GM21717 (cell line): ENCODE measurements at regions not wholly inside any gene's neighbourhood (a gene's known extent, or its start where the extent isn't known, plus 50 kb on each side); places are given as distances from the start of the nearest gene placed in this dataset.
A peak's percentile ranks its signal among the peaks of the same experiment; 100 is the strongest.

Experiments
- ATAC-seq: cut with Tn5 transposase; IDR thresholded peaks from one replicate; pipeline ENCODE4 v1.9.1; 2021; ENCODE audit warnings: mild to moderate bottlenecking, moderate library complexity; ENCODE audit not compliant: unreplicated experiment

DNA sequence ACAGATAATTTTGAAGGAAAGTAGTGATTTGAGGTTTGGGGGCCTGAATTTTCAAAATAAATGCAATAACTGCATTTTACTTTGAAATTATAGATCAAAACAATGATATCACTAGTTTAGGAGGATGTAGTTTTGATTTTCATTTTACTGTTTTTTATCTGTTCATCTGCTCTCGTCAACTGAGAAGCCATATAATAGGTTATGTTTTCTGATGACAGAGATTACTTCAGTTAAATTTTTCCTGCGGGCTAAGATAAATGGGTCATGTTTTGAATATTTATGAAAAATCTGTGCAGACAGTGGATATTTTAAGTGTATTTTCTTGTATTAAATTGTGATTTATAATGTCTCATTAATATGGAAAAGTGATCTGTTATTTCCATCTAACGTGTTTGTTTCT, 573.4 kb downstream of the CPS1 start:
- ATAC-seq = no peak

DNA sequence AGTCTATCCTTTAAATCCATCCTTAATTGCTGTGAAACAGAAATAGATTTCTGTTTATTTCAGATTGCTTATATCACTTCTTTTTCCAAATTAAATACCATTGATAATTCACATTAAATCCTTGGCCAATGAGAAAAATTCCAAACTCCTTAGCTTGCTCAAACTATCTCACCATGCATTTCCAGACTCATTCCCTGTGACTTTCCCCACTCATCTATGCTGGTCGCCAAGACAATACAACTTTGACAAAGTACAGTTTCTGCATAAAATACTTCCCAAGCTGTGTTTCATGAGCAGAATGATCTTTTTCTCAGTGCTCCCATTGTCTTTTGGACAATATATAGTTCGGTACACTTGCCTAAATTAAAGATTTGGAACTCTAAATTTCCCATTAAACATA, 575.6 kb downstream of the CPS1 start:
- ATAC-seq = no peak

DNA sequence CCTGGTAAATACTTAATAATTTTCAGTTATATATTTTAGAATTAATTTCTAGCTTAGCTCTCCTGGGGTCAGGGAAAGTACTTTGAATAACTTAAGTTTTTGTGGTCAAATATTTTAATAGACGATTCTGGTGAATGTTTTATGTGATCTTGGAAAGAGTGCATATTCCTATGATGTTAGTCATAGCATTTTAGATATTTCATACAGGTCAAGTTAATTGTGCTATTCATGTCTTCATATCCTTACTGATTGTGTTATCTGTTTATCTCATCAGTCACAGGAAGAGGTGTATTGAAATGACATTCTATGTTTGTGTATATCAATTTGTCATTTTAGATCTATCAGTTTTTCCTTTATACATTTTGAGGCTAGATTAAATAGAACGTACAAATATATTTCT, 576.2 kb downstream of the CPS1 start:
- no peak for ATAC-seq

DNA sequence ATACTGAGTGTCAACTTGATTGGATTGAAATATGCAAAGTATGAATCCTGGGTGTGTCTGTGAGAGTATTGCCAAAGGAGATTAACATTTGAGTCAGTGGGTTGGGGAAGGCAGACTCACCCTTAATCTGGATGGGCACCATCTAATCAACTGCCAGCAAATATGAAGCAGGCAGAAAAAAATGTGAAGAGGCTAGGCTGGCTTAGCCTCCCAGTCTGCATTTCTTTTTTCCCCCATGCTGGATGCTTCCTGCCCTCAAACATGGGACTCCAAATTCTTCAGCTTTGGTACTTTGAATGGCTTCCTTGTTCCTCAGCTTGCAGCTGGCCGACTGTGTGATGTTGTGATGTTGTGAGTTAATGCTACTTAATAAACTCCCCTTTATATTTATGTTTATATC, 577.4 kb downstream of the CPS1 start:
- no peak for ATAC-seq

DNA sequence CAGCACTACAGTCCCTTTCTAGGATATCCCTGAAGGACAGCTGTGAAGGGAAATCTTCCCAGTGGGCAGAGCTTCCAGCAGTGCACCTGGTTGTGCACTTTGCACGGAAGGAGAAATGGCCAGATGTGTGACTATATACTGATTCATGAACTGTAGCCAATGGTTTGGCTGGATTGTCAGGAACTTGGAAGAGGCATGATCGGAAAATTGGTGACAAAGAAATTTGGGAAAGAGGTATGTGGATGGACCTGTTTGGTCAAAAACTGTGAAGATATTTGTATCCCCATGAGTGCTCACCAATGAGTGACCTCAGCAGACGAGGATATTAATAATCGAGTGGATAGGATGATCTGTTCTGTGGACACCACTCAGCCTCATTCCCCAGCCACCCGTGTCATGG, 582.2 kb downstream of the CPS1 start:
- ATAC-seq = no peak

DNA sequence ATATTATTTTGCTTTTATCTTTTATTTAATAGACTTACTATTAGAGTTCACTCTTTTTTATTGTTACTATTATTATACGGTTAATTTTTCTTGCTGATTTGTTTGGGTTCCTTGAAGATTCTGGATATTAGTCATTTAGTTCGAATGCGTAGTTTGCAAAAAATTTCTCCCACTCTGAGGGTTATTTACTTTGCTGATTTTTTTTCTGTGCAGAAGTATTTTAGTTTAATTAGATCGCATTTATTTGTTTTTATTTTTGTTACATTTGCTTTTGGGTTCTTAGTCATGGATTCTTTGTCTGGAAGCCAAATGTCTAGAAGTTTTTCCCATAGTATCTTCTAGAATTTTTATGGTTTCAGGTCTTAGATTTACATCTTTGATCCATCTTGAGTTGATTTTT, 585.2 kb downstream of the CPS1 start:
- no peak for ATAC-seq

DNA sequence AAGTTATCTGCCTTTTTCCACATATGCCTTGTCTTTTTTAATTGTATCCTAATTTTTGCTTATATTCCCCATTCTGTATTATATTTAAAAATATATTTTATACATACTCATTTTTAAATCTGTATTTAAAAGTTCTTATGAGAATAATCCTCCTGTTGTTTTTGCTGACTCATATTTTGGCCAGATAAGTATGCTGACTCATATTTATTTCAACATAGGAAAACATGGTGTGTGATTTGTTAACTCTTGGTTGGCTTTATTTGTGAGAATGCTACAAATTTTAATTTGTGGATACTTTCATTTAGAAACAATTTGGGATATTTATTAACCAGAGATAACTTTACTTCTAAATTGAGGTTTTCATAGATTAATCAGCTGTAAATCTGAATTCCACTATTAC, 587.7 kb downstream of the CPS1 start:
- ATAC-seq = no peak

DNA sequence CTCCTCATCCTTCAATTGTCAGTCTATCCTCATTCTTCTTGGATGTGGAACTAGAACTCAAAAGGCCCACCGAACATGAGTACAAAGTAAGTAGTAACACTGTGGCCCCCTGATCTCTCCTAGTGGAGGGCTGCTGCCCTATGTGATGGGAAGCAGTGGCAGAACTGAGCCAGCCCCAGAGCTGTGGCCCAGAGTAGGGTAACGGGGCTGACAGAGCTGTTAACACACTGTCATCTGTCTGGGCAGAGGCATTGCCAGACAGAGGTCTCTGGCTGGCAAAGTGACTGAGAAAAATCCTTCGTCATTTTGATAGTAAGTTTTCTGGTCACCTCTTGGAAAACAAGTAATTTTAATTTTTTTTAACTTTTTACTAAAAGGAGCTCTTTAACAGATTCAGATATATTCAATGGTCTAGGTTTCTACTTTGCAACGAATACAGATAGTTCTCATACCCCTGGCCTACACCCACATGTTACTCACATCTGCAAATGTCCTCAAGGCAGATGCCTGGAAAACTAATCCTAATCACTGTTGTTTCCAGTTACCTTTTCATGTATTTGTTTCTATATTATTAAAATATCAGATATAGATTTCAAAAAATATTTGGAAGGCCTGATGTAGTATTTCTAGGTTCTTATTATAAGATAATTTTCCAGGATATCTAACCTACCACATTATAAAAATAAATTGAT, 588.7 kb downstream of the CPS1 start:
- no peak for ATAC-seq

DNA sequence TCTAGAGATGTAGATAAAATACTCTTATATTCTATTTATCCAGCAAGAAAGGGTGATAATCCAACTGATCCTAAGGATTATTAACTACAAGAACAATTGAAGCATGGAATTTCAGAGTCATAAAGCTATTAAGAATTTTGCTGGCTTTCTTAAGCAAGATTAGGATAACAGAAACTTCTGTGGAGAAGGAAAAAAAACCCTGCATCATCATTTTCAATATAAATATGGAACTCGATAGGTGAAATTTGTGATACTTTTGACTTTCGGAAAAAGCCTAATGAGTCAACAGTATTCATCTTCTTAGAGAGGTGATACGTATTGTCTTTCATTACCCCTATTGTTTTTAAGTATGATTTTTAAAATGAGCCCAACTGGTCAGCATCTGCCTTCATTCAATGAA, 593.3 kb downstream of the CPS1 start:
- no peak for ATAC-seq

DNA sequence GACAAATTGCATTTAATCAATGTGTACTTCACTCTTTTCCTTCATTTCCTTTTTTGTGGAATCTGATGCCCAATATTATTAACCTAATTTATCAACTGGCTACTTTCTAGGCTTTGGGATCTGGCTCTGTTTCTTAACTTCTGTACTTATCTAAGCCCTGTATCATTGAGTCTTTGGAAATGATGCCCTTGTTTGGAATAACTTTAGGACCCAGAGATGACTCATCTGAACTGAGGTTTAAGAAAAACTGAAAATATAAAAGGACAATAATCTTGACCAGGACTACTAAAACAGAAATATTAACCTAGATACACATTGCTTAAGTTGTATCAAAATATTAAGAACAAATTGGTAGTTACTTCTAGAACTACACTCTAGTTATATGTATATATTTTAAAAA, 600.8 kb downstream of the CPS1 start:
- no peak for ATAC-seq

DNA sequence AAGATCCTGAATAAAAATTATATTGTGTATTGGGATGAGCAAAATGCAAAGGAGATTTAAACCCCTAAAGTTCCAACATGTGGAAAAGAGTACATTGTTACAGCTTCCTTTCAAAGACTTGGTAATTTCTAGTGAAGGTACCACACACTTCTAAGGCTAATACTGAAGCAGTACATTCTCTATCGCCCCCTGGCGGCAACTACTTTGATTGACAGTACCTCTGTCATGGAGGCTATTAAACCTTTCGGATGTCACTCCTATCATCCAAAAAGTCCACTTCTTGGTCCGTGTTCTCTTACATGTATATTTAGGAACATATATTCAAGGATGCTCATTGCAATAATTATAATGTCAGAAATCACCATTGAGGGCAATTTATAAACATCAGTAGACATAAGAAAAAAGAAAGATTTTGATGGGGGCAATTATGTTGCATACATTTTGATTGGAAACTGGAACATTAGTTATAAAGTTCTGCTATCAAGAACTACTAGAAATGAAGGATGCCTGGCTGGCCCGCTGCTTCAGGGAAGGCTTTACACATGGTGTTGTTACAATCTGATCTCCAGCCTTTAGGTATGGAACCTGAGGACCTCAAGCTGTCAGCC, 601.6 kb downstream of the CPS1 start:
- ATAC-seq = peak; percentile 97

DNA sequence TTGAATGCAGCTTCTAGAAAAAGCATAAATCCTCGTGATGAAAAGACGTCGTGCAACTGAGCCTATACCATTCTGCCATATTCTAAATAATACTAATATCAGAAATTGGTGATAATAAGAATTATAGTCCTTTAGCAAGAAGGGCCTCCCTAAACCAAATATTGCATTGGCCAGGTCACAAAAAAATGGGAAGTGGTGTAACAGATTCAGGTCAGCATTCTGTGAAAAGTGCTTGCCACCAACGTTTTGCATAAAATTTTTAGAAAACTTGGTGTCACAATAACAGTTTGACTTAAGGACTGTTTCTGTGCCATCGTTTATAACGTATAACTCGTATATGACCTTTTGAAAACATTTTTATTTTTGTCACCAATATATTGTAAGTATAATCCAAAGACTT, 603.6 kb downstream of the CPS1 start:
- no peak for ATAC-seq

DNA sequence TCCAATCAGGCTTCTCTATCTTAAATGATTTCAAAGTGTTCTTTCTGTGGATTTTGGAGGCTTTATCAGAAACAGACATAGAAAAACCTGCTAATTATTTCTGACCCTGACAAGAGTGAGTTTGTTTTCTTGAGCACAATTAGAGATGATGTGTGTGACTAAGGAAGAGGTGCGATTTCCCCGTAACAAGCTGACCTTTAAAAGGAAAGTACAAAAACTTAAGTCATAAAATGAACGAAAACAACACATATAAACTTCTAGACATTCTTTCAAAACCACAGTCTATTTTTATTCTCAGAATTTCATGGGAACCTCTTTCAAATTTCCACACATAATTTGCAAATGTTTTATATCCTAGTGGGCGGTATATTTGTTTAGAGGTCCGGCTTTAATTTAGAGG, 604.8 kb downstream of the CPS1 start:
- no peak for ATAC-seq

DNA sequence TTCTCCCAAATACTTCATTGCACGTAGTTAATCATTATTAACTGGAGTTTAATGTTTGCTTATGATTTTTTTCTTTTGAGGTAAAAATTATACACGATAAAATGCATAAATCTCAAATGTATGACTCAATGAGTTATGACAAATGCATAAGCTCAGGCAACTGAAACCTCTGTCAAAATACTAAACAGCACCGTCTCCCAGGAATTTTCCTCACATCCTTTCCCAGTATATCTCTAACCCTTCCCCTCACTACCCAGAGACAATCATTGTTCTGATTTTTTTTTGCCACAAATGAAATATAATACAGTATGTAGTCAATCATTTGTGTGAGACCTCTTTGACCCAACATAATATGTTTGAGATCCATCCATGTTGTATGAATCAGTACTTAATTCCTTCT, 606.5 kb downstream of the CPS1 start:
- ATAC-seq = no peak

DNA sequence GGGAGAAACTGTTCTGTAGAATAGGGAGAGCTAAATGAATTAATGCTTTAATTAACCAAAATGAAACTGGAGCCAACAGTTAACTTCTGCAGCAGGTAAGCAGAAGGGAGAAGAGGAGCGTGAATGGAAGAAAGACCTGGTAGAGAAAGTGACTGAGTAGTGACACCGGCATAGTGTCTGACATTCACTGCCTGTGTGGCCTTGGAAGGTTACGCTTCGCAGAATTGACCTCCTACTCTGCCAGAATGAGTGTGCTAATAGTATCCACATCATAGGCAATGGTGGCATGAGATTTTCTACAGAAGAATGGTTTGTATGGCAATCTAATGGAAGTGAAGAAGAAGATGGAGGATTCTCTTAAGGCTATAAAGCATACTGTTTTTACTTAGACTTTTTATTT, 614.4 kb downstream of the CPS1 start:
- no peak for ATAC-seq

DNA sequence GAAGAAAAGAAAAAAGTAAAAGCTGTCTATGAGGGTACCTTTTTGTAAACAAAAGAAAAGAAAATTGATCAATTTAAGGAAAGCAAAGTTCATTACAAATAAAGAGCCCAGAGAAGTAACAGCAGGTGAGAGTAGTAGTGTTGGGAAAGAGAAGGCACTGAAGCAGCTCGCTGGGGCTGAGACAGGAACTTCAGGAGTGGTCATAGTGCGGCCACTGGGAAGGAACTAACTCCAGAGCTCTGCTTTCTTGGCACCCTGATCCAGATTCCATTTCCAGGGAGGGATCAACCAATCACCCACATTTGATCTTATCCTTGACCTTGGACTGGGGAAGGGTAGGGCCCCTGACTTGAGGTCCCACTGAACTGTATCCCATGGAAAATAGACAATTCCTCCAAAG, 617.6 kb downstream of the CPS1 start:
- no peak for ATAC-seq

DNA sequence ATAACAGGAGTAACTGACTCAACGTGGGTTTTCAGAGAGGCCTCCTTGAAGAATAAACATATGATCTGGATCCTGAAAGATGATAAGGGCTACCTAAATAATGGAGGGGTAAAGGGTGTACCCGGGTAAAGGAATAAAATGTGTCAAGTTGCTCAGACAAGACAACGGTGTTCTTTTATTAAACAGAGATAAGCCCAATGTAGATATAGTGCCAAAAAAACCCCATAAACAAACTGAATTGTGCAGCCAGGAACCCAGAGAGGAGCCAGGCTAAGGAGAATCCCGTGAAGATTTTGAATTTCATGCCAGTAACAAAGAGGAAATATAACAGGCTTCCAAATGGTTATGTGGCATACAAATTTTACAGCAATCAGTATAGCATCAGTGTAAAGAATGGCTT, 618.2 kb downstream of the CPS1 start:
- no peak for ATAC-seq

DNA sequence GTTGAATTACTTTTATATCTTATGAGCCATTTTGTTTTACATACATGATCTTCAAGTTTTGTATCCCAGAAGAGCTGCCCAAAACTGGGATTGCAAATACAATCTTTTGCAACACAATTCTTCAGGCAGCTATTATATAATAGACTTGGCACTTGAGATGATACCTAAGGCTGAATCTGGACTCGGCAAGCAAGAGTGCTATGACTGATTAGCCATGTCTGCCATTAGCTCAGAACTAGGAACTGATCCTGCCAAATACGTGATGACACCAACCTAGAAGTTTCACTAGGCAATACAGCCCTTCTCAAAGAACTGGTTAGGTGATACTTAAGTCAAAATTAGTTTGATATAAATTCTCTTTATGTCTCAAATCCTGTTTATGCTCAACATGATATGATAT, 619.6 kb downstream of the CPS1 start:
- ATAC-seq = no peak

DNA sequence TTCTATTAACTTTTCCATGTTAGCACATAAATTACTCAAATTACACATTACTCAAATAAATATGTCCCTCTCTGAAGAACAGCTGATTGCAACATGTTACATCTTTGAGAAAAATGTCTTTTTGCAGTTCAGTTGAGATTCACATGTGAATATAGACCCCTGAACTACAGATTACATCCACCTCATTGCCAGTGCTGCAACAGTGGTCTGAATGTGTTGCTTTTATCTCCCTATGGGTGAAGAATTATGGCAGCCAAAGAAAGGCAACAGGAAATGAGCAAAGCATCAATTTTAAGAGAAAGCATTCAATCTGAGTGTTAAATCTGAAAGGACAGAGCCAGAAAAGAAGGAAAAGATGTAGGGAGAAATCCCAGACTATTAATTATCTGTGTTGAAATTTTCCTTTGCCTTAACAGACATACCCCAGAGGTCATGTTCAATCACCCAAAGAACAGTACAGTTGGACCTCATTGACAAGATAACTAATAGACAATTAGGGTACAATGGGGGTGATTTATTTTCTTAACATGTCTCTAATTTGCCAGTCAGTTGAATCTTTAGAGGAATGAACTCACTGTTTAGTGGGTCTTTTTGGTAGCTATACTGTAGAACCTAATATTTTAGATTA, 620.2 kb downstream of the CPS1 start:
- ATAC-seq = no peak

DNA sequence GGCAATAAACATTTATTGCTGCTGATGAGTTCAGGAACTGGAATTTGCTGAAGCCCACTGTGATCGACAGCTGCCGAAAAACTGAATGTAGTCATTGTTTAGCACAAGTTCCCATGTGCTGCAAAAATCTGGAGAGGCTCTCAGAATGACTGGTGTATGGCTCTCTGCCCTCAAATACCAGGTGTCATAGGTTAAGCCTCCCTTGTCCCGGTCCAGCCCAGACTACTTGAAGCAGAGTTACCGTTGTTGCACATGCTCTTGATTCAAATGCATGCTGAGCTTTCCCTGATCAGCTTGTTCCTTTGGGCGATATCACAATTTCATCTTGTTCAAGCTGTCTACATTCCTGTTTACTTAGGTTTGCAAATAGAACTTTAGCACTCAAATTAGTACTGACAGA, 625.2 kb downstream of the CPS1 start:
- no peak for ATAC-seq

DNA sequence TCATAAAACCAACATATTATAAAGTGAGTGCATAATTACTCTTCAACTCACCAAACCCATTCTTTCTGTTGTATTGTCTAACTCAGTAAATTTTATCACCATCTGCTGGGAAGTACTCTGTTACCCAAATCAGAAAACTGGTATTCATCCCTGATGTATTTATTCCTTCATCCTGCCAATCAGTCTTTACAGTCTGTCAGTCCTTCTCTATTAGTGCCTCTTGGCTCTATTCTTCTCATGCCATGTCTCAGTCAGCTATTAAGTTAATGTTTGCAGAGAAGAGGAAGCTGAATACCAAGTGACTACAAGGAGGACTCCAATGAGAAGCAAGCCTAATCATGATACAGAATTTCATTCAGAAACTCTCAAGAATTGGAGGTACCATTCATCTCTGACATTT, 631.2 kb downstream of the CPS1 start:
- no peak for ATAC-seq

DNA sequence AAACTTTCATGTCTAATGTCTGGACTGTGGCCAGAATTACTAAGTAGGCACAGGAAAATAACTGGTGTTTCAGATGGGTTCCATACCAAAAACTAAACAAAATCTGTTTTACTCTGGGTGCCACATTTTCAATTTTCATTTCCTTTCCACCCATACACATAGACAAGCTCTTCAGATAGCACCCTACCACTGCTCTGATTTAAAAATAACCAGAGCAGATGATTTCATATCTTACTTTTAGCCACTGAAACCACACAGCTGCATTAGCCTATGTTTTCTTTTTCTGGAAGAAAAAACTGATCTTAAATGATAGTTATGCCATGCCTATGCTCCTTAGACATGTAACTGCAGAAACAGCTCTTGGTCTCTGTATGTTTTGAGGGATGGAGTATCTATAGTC, 647.6 kb downstream of the CPS1 start:
- ATAC-seq = peak; percentile 91

DNA sequence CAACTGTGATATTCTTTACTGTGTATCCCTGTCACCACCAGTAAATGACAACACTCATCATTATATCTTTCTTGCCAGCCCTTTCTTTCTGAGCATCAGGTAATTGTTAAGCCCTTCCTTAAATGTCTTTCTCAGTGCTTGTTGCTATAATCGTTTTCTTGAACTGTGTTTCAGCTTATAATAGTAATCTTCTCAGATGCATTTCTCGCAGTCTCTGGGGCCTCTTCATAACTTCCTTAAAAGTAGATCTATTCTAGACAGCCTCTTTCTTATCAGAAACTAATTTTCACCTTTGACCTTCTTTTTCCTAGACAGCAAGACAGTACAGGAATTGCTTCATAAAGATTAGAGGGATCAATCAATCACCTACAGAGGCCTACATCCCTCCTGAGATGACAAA, 648.1 kb downstream of the CPS1 start:
- peak; percentile 30 for ATAC-seq
